ENCODE measurements at regions not wholly inside any gene's neighbourhood (a gene's known extent, or its start where the extent isn't known, plus 50 kb on each side); places are given as distances from the start of the nearest gene placed in this dataset.
A peak's percentile ranks its signal among the peaks of the same experiment; 100 is the strongest.

DNA sequence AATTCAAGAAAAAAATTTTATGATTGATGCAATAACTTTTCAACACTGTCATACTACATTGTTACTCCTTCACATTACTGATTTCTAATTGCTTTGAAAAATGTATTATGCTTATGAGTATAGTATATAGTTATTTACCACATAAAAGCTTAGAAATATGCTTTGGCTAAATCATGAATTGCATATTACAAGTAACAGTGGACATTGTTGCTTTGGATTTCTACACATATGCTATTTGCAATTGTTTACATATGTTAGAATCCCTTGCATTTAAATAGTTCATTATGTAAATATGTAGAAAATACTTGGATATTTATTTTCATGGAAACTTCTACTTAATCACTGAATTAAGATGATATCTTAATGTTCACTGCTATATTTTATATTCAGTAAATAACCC lies 577.5 kb downstream of the QKI start:
- DNase-seq (no peak), ATAC-seq (no peak)
- intact Hi-C loops (cut with DNase I), result no loop called here

DNA sequence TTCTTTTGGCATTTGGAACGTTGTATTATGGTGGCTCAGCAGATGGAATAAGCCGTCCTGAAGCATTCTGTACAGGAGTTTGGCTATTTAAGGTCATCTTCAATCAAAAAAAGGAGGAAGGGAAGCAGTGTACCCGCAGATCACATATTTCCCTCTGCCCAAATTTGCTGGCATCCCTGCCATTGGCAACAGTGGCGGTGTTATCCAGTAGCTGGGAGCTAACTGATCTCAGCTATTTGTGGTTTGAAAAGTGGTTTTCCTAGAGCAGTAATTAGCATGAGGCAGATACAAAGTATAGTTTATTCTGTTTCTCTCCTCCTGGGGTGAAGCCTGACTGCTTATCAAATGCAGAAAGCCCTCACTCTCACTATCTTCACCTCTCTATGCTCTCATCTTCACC lies 576.8 kb downstream of the QKI start:
- intact Hi-C loops (cut with DNase I), result no loop called here
- no peak for ATAC-seq
- DNase-seq, result no peak

DNA sequence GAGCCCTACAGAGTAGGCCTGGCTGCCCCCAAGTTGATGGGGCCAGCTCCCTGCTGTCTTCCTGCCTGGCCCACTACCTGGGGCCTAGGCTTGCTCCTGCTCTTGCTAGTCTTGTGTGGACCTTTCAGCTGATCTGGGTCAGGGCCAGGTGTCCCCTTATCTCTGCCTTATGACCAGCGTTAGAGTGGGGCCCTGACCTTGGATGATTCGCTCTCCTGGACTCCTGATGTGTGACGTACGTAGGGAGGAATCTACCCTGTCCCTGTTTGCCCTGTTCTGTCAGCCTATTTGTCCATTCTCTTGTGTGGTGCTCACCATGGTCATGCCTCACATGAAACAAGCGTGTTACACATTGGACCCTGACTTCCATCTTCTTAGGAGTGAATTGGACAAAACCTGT lies 571.8 kb downstream of the QKI start:
- DNase-seq (peak; percentile 66), ATAC-seq (peak; percentile 56 to 92)
- intact Hi-C loops (cut with DNase I), result no loop called here

DNA sequence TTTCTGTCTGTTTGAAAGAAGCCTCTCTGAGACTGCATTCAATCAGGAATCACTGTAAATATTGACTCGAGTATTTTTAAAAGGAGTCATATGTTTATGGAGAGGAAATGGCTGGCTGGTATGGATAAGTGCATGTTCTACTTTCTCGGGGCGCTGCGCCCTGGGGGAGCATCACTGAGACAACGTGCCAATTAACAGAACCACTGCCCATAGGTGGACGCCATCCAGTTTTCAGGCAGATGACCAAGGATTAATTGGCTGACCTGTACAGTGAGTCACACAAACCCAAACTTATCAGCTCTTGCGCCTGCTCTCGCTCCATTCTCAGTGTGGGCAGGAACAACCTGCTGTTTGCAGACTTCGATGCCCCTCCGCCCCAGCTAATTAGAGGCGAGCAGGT lies 571.2 kb downstream of the QKI start:
- intact Hi-C loops (cut with DNase I), result no loop called here
- DNase-seq (peak; percentile 47), ATAC-seq (peak; percentile 60 to 88)

- no peak for DNase-seq
- intact Hi-C loops (cut with DNase I), result no loop called here
- no peak for ATAC-seq
Observed at GRCh38 chr6:163985040-163985439, 570.5 kb downstream of the QKI start.

GRCh38 chr6:163984124-163984936 lies 569.8 kb downstream of the QKI start:
- DNase-seq (no peak), ATAC-seq (peak in 1 of 2 donors; percentile 18)
- intact Hi-C loops (cut with DNase I), result no loop called here

- ATAC-seq (peak in 1 of 2 donors; percentile 23), DNase-seq (no peak)
- intact Hi-C loops (cut with DNase I), result no loop called here
Observed at GRCh38 chr6:163983679-163984078, 569.2 kb downstream of the QKI start.

- intact Hi-C loops (cut with DNase I), result no loop called here
- ATAC-seq, result no peak
- no peak for DNase-seq
Observed at GRCh38 chr6:163974322-163974721, 559.8 kb downstream of the QKI start.

DNA sequence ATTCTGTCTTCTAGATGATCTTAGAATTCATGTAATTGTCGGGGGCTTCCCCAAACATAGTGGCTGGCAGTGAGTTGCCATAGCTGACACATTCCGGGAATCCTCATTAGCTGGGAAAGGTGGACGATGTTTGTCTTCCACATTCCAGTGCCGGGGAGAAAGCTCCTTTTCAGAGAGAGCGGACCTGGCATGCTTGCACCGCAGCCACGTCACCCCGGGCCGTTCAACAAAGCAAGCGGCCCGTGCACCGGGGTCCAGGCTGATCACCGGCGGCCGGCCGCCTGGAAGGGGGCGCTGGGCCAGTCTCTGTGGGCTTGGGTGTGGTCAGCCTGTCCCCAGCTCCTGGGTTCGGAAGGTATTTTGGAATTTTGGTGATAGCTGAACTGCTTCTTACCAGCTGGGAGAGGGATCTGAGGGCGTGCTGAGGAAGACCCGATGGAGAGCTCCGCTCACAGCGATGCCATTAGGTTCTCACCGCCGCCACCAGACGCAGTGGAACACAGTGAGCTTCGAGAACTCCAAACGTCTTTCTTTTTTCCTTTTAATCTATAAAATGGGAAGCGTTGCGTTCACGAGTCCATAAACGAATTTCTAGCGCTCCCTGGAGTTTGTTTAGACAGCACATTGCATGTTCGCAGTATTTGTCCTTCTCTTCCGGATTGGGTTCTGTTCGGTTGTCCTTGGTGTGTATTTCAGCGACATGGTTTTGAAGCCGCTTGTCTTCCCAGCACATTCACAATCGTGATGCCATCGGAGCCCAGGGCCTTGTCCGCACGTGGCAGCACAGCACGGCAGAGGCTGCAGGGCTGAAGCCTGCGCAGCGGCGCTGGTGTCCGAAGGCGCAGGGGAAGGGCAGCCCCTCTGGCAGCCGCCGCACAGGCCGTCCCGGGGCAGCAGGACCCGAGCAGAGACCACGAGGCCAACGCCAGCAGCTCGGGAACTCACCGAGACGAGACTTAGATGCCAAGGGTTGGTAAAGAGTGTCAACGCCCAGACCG lies 557.6 kb downstream of the QKI start:
- ATAC-seq (no peak), DNase-seq (no peak)
- intact Hi-C loops (cut with DNase I), result no loop called here

DNA sequence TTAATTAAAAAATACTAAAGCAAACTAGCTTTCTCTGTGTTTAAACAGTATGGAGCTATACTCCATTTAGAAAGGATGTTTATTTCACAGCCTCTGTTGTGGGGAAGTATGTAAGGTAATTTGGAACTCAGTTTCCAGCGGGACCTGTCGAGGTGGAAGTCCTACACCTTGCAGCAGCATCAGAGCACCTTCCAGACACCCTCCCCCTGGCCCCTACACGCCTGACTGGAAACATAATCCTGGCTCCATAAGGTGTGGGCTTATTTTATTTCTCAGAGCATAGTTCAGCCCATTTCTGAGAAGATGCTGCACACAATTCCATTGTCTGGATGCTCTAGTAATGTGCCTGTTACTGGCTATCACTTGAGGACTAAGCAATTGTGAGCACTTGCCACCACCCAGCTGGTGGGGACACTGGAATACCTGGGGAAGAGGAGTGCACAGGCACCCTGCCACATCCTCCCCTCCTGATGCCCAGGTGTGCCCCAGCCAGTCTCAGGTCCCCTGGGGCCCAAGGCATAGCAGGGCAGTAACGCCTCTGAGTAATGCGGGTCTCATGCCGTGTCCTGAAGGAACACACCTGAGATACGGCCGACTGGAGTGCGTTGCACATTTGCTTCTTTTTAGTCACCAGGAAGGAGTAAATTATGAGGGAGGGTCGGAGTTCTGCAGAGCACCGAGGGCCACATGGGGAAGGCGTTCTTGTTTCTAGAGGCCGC lies 556.5 kb downstream of the QKI start:
- intact Hi-C loops (cut with DNase I), result no loop called here
- DNase-seq, result no peak

DNA sequence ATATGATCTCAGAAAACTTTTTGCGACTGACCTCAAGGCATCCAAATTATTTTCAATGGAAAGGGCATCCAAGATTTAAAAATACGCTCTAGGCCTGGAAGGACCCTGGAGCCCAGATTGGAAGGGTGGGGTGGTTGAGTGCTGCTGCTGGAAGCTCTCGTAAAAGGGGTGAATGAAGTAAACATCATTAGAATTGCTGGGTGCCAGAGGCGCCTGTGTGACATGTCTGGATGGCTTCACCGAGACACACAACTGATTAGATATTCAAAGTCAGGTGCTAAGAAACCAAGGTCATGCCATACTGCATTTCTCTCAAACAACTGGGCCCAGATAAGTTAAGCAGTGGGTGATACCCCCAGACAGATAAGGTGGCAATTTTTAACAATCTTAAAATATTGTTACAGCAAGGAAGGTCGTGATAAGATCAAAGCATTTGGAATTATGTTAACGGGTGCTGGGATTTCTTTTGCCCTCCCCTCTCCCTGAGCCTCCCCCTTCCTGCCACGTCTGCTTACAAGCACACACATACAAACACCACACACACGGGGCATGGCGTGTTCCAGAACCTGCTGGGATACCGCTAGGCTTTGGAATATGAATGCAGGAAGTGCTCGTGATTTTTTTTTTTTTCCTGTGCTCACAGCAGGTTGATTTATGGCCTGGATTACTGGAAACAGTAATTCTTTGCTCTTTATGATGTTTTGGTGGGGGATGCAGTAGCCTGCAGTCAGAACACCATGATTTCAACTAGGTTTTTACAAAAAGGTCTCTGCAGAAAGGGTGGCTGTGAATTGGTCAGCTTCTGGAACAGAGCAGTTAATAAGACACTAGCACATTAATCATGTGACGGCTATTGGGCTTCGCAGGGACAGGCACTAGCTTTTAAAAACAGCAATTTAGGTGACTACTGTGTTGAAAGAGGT lies 551.2 kb downstream of the QKI start:
- DNase-seq (peak; percentile 45), ATAC-seq (peak; percentile 38 to 41)
- intact Hi-C loops (cut with DNase I), result loop anchor here in 1 of 2 donors (10.0 kb wide), 1 partner anchor 139 kb away; no protein-coding TSS in a partner anchor

More for the DNA sequence above, 556.5 kb downstream of the QKI start:
- no peak for ATAC-seq

DNA sequence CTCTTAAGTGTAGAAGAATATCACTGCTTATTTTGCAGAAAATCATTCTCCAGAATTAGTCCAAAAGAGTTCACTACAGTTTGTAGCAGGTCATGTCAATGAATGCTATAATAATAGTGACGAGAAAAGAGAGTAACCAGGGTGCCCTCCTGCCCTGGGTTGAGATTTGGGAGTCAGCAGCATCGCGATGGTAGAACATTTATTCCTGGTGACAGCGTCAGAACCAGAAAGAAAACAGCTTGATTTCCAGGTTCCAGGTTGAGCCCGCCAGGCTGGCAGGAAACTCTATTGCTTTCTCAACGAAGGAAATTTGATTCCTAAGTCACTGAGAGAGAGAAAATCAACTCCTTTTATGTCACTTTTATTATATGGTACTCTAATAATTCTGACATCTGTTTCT lies 550.3 kb downstream of the QKI start:
- no peak for DNase-seq
- ATAC-seq, result no peak
- intact Hi-C loops (cut with DNase I), result loop anchor here in 1 of 2 donors (10.0 kb wide), 1 partner anchor 140 kb away; no protein-coding TSS in a partner anchor

DNA sequence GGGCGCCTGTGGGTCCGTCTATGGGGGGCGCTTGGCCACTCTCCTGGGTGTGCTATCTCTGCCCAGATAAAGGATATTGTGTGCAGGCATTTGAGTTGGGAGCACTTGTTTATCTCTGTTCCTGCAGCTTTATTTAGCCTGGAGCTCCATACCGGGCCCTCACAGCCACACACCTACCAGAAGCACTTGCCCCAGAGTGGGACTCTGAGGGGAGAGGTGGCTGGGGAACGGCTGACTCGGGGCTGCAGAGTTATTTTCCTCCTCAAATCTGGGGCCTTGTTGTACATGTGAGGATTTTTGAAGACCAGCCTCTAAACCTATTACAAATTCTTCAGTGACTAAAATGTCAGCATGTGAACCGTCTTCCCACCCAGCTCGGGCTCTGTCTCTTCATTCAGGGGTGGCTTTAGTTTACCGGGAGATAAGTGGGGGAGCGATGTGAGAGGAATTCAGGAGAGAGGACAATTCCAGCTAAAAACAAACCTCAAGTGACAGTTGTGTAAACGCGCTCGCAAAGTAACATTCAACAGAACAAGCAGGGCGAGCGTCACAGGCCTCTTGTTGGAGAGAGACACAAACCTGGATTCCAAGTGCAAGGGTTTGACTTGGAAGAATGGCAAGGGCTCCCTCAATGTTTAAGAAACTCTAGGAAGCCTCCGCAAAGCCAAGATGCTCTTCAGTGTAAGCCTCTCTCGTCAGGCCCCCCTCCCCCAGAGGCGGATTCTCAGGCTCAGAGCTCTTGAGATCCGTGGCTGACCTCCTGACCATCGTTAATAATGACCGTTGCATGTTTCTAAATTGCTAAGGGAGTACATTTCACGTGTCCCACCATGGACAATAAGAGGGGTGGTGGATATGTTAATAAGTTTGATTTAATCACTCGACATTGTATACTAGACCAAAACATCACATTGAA lies 548.9 kb downstream of the QKI start:
- DNase-seq, result no peak
- intact Hi-C loops (cut with DNase I), result loop anchor here (2.0 to 10.0 kb wide), 3 partner anchors 135 to 145 kb away; no protein-coding TSS in a partner anchor
- ATAC-seq, result peak; percentile 57 to 65

- ATAC-seq, result peak; percentile 74 to 78
- DNase-seq, result peak; percentile 66
- intact Hi-C loops (cut with DNase I), result loop anchor here (2.0 to 10.0 kb wide), 3 partner anchors 136 to 146 kb away; no protein-coding TSS in a partner anchor
Observed at GRCh38 chr6:163962627-163963117, 548.2 kb downstream of the QKI start.

- no peak for DNase-seq
- ATAC-seq, result no peak
- intact Hi-C loops (cut with DNase I), result loop anchor here in 1 of 2 donors (10.0 kb wide), 1 partner anchor 145 kb away; no protein-coding TSS in a partner anchor
Observed at GRCh38 chr6:163960128-163960527, 545.6 kb downstream of the QKI start.

- ATAC-seq (no peak), DNase-seq (no peak)
- intact Hi-C loops (cut with DNase I), result loop anchor here (5.0 to 10.0 kb wide), 4 partner anchors 374 to 774 kb away; no protein-coding TSS in a partner anchor
Observed at GRCh38 chr6:163958646-163959045, 544.1 kb downstream of the QKI start.
